ENCODE measurements at regions not wholly inside any gene's neighbourhood (a gene's known extent, or its start where the extent isn't known, plus 50 kb on each side); places are given as distances from the start of the nearest gene placed in this dataset.
"Not testable (repeated sequence)": the region's sequence is repeated elsewhere in the genome, so short reads cannot be mapped to it uniquely, and the experiment has no call there.

- FAIRE-seq: not testable (repeated sequence)
These were observed 141.8 kb downstream of the AHR start for GRCh38 chr7:17440025-17440784.

GRCh38 chr7:17440831-17441230, 142.4 kb downstream of the AHR start:
- no peak for FAIRE-seq

GRCh38 chr7:17441557-17441956, 143.1 kb downstream of the AHR start:
- no peak for FAIRE-seq

- no peak for FAIRE-seq
These were observed 145.7 kb downstream of the AHR start for GRCh38 chr7:17444151-17444550.

GRCh38 chr7:17444673-17445072, 146.2 kb downstream of the AHR start:
- FAIRE-seq: no peak

GRCh38 chr7:17446340-17446739, 147.9 kb downstream of the AHR start:
- no peak for FAIRE-seq

GRCh38 chr7:17447728-17448478, 149.5 kb downstream of the AHR start:
- no peak for FAIRE-seq

- no peak for FAIRE-seq
These were observed 150.3 kb downstream of the AHR start for GRCh38 chr7:17448479-17449423.

GRCh38 chr7:17456541-17456940, 158.1 kb downstream of the AHR start:
- no peak for FAIRE-seq

- FAIRE-seq: no peak
These were observed 161.5 kb downstream of the AHR start for GRCh38 chr7:17460001-17460400.

- FAIRE-seq: no peak
These were observed 162.2 kb downstream of the AHR start for GRCh38 chr7:17460665-17461064.

- FAIRE-seq: peak; percentile 18
These were observed 163.7 kb downstream of the AHR start for GRCh38 chr7:17462131-17462631.

GRCh38 chr7:17463511-17464085, 165.1 kb downstream of the AHR start:
- FAIRE-seq: no peak

- FAIRE-seq: no peak
These were observed 167.8 kb downstream of the AHR start for GRCh38 chr7:17466216-17466615.

- FAIRE-seq: no peak
These were observed 169.0 kb downstream of the AHR start for GRCh38 chr7:17467386-17467945.

GRCh38 chr7:17471325-17471724, 172.9 kb downstream of the AHR start:
- no peak for FAIRE-seq

GRCh38 chr7:17472518-17472917, 174.1 kb downstream of the AHR start:
- no peak for FAIRE-seq

- no peak for FAIRE-seq
These were observed 174.5 kb downstream of the AHR start for GRCh38 chr7:17472939-17473338.

- FAIRE-seq: no peak
These were observed 176.4 kb downstream of the AHR start for GRCh38 chr7:17474724-17475344.

- no peak for FAIRE-seq
These were observed 178.7 kb downstream of the AHR start for GRCh38 chr7:17477182-17477581.

- no peak for FAIRE-seq
These were observed 182.7 kb downstream of the AHR start for GRCh38 chr7:17481118-17481517.

- no peak for FAIRE-seq
These were observed 186.9 kb downstream of the AHR start for GRCh38 chr7:17485368-17485767.

All from endometrium (tissue), 2 donors.